ENCODE measurements at regions not wholly inside any gene's neighbourhood (a gene's known extent, or its start where the extent isn't known, plus 50 kb on each side); places are given as distances from the start of the nearest gene placed in this dataset.

DNA sequence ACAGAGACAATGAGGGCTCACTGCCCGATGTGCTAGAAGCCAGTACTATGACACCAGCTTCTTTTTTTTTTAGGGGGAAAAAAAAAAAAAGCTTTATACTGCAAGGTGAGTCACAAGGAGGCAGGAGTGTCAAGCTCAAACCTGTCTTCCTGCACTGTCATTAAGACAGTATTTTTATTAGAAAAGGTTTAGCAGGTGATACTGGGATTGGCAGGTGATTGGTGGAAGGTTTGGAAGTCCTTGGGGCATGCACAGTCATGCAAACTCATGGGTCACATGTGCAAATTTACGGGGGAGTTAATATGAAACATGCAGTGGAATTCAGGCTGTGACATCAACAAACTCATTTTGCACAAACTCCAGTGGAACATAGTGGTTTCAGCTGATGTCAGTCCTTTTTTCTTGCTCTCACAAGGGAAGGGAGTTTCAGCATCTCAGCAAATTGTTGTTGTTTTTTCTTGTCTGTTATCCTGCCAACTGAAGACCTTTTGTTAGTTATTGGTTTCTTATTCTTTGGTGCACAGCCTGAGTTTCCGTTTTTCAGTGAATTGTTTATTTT, 530.6 kb downstream of the ANKRD7 start:
- POLR2A ChIA-PET: no interaction called here
- no peak for FAIRE-seq
- no peak for TF ChIP-seq CHD4 (IDR thresholded peaks at IDR 0.05; ENCODE audit: borderline replicate concordance)
- no peak for TF ChIP-seq ZNF302 (CRISPR knock-in tag; IDR thresholded peaks at IDR 0.05)
- no peak for TF ChIP-seq HDAC2 (IDR thresholded peaks at IDR 0.05)
- TF ChIP-seq CHD2 (IDR thresholded peaks at IDR 0.05; ENCODE audit: low read length, partially characterized antibody): no peak
- TF ChIP-seq FOSB (CRISPR knock-in tag; IDR thresholded peaks at IDR 0.05): no peak
- TF ChIP-seq, protein P1, sequence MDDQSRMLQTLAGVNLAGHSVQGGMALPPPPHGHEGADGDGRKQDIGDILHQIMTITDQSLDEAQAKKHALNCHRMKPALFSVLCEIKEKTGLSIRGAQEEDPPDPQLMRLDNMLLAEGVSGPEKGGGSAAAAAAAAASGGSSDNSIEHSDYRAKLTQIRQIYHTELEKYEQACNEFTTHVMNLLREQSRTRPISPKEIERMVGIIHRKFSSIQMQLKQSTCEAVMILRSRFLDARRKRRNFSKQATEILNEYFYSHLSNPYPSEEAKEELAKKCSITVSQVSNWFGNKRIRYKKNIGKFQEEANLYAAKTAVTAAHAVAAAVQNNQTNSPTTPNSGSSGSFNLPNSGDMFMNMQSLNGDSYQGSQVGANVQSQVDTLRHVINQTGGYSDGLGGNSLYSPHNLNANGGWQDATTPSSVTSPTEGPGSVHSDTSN (IDR thresholded peaks at IDR 0.05): no peak
- no peak for TF ChIP-seq ESRRA (IDR thresholded peaks at IDR 0.05; ENCODE audit: borderline replicate concordance, low read length)
- no peak for TF ChIP-seq MAFK (IDR thresholded peaks at IDR 0.05; ENCODE audit: partially characterized antibody)
- no peak for TF ChIP-seq POLR2AphosphoS2 (conservative IDR thresholded peaks at IDR 0.05; ENCODE audit: low read length)
- TF ChIP-seq FOXS1 (CRISPR knock-in tag; IDR thresholded peaks at IDR 0.05): no peak
- TF ChIP-seq JUN (IDR thresholded peaks at IDR 0.05): no peak
- no peak for TF ChIP-seq RCOR1 (IDR thresholded peaks at IDR 0.05; ENCODE audit: low read depth, low read length)
- TF ChIP-seq CEBPB (IDR thresholded peaks at IDR 0.05): no peak
- Histone ChIP-seq H3K27ac (no peak overlapping the region), H3K4me1 (no peaks in the 10 kb centered on the region), H3K4me3 (no peak overlapping the region), H3K4me2 (no peak overlapping the region), H3K9me3 (no peaks in the 10 kb centered on the region)
- CTCF ChIA-PET: no interaction called here
- no peak for DNase-seq (ENCODE audit: low read depth in 1 of 2, low spot score in 1 of 2)
- WGBS (ENCODE audit: missing lambda C conversion rate): 10% methylated on average over 3 of the region's 3 CpGs
- no peak for ATAC-seq

DNA sequence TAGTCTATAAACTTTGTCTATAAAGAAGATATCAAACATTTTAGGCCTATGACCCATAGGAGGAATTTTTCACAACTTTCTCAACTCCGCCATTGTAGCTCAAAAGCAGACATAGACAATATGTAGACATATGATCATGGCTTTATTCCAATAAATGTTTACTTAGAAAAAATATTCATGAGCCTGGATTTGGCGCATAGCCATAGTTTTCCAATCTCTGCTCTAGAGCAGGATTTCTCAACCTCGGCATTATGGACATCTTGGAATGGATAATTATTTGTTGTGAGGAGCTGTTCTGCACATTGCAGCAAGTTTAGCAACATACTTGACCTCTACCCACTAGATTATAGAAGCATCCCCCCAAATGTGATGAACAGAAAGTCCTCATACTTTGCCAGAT, 532.6 kb downstream of the ANKRD7 start:
- ATAC-seq: no peak
- no peak for DNase-seq (ENCODE audit: low read depth in 1 of 2, low spot score in 1 of 2)
- H3K27ac ChIP-seq: no peak overlapping the region
- H3K4me3 ChIP-seq: no peak overlapping the region
- ChIA-PET CTCF (no interaction called here), POLR2A (no interaction called here)
- no peaks in the 10 kb centered on the region for H3K4me1 ChIP-seq
- H3K9me3 ChIP-seq: no peaks in the 10 kb centered on the region
- no peak overlapping the region for H3K4me2 ChIP-seq
- TF ChIP-seq ZFP36 (IDR thresholded peaks at IDR 0.05; ENCODE audit: borderline replicate concordance, partially characterized antibody): no peak
- WGBS (ENCODE audit: missing lambda C conversion rate): 44% methylated on average over 3 of the region's 3 CpGs
- no peak for FAIRE-seq

DNA sequence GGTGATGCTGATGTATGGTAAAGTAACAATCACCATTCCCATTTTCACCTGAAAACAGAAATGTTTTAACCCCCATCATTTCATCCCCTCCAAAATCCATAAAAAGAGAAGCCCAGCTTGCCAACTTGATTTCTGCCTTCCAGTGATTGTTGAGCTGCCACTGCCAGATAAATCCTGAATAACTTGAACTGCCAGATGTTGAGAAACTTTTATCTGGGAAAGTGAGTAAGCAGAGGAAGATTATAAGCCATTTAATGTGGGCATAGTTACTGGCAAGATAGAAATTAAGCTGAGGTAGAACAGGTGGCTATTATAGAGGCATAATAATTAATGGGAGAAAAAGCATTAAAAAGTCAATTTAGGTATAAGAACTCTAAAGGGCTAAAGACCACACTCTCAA, 534.1 kb downstream of the ANKRD7 start:
- ChIA-PET POLR2A (no interaction called here), CTCF (no interaction called here)
- TF ChIP-seq EHMT2 (IDR thresholded peaks at IDR 0.05; ENCODE audit: low read depth) (no peak), RARB (CRISPR knock-in tag; IDR thresholded peaks at IDR 0.05) (no peak), SREBF2 (IDR thresholded peaks at IDR 0.05) (no peak)
- TF ChIP-seq, protein P2, sequence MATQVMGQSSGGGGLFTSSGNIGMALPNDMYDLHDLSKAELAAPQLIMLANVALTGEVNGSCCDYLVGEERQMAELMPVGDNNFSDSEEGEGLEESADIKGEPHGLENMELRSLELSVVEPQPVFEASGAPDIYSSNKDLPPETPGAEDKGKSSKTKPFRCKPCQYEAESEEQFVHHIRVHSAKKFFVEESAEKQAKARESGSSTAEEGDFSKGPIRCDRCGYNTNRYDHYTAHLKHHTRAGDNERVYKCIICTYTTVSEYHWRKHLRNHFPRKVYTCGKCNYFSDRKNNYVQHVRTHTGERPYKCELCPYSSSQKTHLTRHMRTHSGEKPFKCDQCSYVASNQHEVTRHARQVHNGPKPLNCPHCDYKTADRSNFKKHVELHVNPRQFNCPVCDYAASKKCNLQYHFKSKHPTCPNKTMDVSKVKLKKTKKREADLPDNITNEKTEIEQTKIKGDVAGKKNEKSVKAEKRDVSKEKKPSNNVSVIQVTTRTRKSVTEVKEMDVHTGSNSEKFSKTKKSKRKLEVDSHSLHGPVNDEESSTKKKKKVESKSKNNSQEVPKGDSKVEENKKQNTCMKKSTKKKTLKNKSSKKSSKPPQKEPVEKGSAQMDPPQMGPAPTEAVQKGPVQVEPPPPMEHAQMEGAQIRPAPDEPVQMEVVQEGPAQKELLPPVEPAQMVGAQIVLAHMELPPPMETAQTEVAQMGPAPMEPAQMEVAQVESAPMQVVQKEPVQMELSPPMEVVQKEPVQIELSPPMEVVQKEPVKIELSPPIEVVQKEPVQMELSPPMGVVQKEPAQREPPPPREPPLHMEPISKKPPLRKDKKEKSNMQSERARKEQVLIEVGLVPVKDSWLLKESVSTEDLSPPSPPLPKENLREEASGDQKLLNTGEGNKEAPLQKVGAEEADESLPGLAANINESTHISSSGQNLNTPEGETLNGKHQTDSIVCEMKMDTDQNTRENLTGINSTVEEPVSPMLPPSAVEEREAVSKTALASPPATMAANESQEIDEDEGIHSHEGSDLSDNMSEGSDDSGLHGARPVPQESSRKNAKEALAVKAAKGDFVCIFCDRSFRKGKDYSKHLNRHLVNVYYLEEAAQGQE (IDR thresholded peaks at IDR 0.05): no peak
- TF ChIP-seq, protein P3, sequence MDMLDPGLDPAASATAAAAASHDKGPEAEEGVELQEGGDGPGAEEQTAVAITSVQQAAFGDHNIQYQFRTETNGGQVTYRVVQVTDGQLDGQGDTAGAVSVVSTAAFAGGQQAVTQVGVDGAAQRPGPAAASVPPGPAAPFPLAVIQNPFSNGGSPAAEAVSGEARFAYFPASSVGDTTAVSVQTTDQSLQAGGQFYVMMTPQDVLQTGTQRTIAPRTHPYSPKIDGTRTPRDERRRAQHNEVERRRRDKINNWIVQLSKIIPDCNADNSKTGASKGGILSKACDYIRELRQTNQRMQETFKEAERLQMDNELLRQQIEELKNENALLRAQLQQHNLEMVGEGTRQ (IDR thresholded peaks at IDR 0.05): no peak

More for the DNA sequence above, 534.1 kb downstream of the ANKRD7 start:
- Histone ChIP-seq H3K4me3 (no peak overlapping the region), H3K4me1 (no peaks in the 10 kb centered on the region), H3K27ac (no peak overlapping the region), H3K4me2 (no peak overlapping the region), H3K9me3 (no peaks in the 10 kb centered on the region)
- no peak for FAIRE-seq
- no peak for DNase-seq (ENCODE audit: low read depth in 1 of 2, low spot score in 1 of 2)
- no peak for ATAC-seq
